Renal cortical epithelial cell (primary cell): ENCODE measurements at regions not wholly inside any gene's neighbourhood (a gene's known extent, or its start where the extent isn't known, plus 50 kb on each side); places are given as distances from the start of the nearest gene placed in this dataset.
"Not testable (repeated sequence)": the region's sequence is repeated elsewhere in the genome, so short reads cannot be mapped to it uniquely, and the experiment has no call there.

Source experiments
- DNase-seq: peaks from one replicate; pipeline ENCODE4 v3.0.0-alpha.2; 2011; ENCODE audit warnings: low read depth

DNA sequence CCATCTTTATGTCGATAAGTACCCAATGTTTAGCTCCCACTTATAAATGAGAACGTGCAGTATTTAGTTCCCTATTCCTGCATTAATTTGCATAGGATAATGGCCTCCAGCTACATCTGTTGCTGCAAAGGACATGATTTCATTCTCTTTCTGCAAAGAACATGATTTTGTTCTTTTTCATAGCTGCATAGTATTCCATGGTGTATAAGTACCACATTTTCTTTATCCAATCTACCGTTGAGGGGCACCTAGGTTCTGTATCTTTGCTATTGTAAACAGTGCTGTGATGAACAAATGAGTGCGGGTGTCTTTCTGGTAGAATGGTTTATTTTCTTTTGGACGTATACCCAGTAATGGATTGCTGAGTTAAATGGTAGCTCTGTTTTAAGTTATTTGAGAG, 63.0 kb downstream of the HLX start:
- no peak for DNase-seq

- DNase-seq = not testable (repeated sequence)
These were observed 63.7 kb downstream of the HLX start for GRCh38 chr1:220942914-220943313.

DNA sequence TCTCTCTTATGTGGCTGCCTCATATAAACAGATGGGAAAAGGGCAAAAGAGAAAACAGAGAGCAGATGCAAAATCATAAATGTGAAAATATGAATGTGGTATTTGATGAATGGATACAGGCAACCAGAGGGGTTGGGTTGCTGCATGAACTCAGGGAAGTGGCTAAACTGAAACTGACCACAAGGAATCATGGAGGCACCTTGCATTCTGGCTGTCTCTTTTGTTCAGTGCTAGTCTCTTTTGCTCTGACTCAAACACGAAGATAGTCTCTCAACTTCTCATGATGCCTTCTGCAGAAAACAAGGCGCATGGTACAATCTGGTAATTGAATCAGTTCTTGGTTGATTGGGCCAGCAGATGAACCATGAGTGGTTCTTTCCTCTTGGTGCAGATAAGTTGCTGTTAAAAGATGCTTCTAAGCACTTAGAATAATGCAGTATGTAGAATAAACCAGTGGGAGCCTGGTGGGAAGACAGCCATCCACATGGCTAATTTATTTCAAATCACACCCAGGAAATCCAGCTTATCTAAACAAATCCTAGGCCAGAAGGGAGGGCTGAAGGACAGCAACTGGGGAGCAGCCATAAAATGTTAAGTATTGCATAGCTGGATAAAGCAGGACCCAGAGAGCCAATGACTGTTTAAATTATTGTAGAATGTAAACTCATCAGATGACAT, 64.2 kb downstream of the HLX start:
- no peak for DNase-seq

DNA sequence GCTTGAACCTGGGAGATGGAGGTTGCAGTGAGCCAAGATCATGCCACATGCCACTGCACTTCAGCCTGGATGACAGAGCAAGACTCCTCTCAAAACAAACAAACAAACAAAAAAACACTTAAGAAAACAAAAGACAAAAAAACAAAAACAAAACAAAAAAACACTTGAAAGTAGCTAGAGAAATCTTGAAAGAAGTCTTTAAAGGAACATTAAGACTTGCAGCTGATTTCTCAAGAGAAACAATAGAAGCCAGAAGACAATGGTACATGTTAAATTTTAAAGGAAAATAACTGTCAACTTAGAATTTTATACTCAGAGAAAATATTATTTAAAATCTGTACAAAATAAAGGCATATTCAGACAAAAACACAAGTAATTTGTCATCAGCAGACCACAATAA, 71.3 kb downstream of the HLX start:
- DNase-seq = no peak

DNA sequence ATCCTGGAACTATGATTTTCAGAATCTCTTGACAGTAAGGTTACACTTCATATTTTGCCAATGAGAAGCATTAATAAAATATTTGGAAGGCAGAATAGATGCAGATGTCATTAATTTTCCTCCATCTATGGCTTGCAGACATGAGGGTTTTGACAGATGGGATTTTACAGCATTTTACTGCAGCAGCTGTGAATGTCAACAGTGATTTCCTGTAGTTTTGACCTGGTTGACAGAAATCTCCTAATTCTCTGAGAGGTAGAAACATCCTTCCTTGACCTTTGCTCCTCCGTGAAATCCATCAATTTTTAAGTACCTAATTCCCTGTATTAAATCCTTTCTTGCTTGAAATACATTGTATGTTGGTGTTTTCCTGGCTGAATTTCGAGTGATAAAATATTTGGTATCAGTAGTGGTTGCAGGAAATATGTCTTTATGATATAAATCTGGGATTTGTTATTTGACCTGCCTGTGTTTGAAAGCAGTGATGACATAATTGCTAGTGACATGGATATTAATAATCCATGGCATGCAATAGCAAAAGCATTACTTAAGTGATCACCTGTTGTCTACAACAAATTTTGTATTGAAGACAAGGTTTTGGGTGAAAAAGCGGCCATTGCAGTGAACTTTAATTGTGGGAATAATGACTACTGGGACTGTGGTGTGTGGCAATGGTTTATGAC, 73.9 kb downstream of the HLX start:
- no peak for DNase-seq

- no peak for DNase-seq
These were observed 75.3 kb downstream of the HLX start for GRCh38 chr1:220954321-220955075.

GRCh38 chr1:220955116-220955515, 75.9 kb downstream of the HLX start:
- no peak for DNase-seq

- DNase-seq = no peak
These were observed 77.4 kb downstream of the HLX start for GRCh38 chr1:220956501-220957232.

GRCh38 chr1:220957233-220957605, 78.0 kb downstream of the HLX start:
- DNase-seq = peak; percentile 95

GRCh38 chr1:220958234-220958633, 79.0 kb downstream of the HLX start:
- DNase-seq = no peak

- DNase-seq = peak; percentile 98
These were observed 82.9 kb downstream of the HLX start for GRCh38 chr1:220962031-220962751.

- DNase-seq = no peak
These were observed 86.8 kb downstream of the HLX start for GRCh38 chr1:220966041-220966440.

- DNase-seq = no peak
These were observed 87.2 kb downstream of the HLX start for GRCh38 chr1:220966473-220966872.

GRCh38 chr1:220966881-220967611, 87.8 kb downstream of the HLX start:
- no peak for DNase-seq

DNA sequence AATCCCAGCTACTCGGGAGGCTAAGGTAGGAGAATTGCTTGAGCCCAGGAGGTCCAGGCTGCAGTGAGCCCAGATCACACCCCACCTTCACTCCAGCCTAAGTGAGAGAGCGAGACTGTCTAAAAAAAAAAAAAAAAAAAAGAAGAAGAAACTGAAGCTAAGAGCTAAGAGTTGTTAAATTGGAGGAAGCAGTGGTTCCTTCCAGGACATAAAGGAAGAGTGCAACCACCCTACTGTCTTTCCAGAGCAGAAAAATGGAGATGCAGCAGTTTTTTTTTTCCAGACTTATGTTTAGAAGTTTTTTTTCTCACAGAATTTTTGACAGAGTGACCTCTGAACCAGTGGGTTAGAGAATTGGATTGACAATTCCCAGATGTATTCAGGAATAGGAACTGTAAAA, 88.7 kb downstream of the HLX start:
- no peak for DNase-seq

GRCh38 chr1:220969281-220969680, 90.0 kb downstream of the HLX start:
- not testable (repeated sequence) for DNase-seq

DNA sequence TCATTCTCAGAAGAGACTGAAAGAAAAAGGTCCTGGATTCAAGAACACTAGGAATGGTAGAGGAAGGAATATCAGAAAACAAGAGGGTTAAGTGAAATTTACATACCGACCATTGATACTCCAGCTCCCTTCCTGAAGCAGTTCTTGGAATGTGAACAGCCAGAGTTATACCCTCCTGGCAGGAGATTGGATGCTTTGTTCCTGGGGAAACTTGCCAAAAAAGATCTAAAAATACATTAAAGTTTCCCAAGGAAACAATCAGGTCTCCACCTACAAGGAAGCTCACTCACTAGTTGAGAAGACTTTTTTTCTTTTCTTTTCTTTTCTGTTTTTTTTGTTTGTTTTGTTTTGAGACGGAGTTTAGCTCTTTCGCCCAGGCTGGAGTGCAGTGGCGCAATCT, 91.1 kb downstream of the HLX start:
- no peak for DNase-seq

- no peak for DNase-seq
These were observed 92.0 kb downstream of the HLX start for GRCh38 chr1:220971221-220971620.

DNA sequence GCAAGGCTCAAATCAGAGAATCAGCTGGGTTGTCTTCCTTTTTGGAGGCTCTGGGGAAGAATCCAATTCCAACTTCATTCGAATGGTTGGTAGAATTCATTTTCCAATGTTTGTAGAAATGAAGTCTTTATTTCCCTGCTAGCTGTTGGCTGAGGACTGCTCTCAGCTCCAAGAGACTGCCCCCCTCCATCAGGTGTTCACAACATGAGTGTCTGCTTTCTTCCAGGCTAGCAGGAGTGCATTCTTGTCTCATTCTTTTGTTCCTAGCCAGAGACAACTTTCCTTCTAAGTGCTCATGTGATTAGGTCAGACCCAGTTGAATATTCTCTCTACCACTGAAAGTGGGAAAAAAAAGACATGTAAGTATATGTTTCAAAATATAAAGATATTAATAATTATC, 95.2 kb downstream of the HLX start:
- no peak for DNase-seq

- DNase-seq = no peak
These were observed 97.1 kb downstream of the HLX start for GRCh38 chr1:220976390-220976789.

GRCh38 chr1:220979371-220979770, 100.1 kb downstream of the HLX start:
- no peak for DNase-seq
